ENCODE measurements at regions not wholly inside any gene's neighbourhood (a gene's known extent, or its start where the extent isn't known, plus 50 kb on each side); places are given as distances from the start of the nearest gene placed in this dataset.
A peak's percentile ranks its signal among the peaks of the same experiment; 100 is the strongest.

- no peaks in the 10 kb centered on the region for H3K36me3 ChIP-seq
- peaks cover 11% of the 10 kb centered on the region; the same call in 1 of the 2 replicates for H3K4me1 ChIP-seq
- no peaks in the 10 kb centered on the region for H3K9me3 ChIP-seq (replicated peaks)
- DNase-seq: no peak
- H3K4me3 ChIP-seq: no peak overlapping the region
- H3K27me3 ChIP-seq: no peaks in the 10 kb centered on the region
- no peak overlapping the region for H3K27ac ChIP-seq
Measured at GRCh38 chr6:164401871-164402270, 907.5 kb downstream of the C6orf118 start.

GRCh38 chr6:164398647-164399046 lies 910.8 kb downstream of the C6orf118 start:
- Histone ChIP-seq H3K4me1 (peaks cover 11% of the 10 kb centered on the region; the same call in 1 of the 2 replicates), H3K27me3 (no peaks in the 10 kb centered on the region), H3K9me3 (replicated peaks) (no peaks in the 10 kb centered on the region), H3K27ac (no peak overlapping the region; the same call in 1 of the 2 replicates), H3K36me3 (no peaks in the 10 kb centered on the region), H3K4me3 (no peak overlapping the region)
- no peak for DNase-seq

- Histone ChIP-seq H3K4me1 (peaks cover 11% of the 10 kb centered on the region; the same call in 1 of the 2 replicates), H3K4me3 (no peak overlapping the region), H3K36me3 (no peaks in the 10 kb centered on the region), H3K9me3 (replicated peaks) (no peaks in the 10 kb centered on the region), H3K27ac (no peak overlapping the region), H3K27me3 (no peaks in the 10 kb centered on the region)
- no peak for DNase-seq
Measured at GRCh38 chr6:164396071-164397047, 913.0 kb downstream of the C6orf118 start.

- no peak overlapping the region for H3K27ac ChIP-seq
- H3K27me3 ChIP-seq: no peaks in the 10 kb centered on the region
- no peaks in the 10 kb centered on the region; the same call in 1 of the 2 replicates for H3K36me3 ChIP-seq
- H3K4me1 ChIP-seq: no peaks in the 10 kb centered on the region
- no peak for DNase-seq
- no peak overlapping the region for H3K4me3 ChIP-seq
- no peaks in the 10 kb centered on the region for H3K9me3 ChIP-seq (replicated peaks)
Measured at GRCh38 chr6:164379795-164380194, 929.6 kb downstream of the C6orf118 start.

- no peak for DNase-seq
- Histone ChIP-seq H3K4me3 (no peak overlapping the region), H3K36me3 (no peaks in the 10 kb centered on the region)
Measured at GRCh38 chr6:164378330-164378729, 931.1 kb downstream of the C6orf118 start.

GRCh38 chr6:164377348-164377918 lies 932.0 kb downstream of the C6orf118 start:
- Histone ChIP-seq H3K4me3 (no peak overlapping the region), H3K9me3 (replicated peaks) (no peaks in the 10 kb centered on the region), H3K4me1 (no peaks in the 10 kb centered on the region), H3K27ac (no peak overlapping the region), H3K27me3 (no peaks in the 10 kb centered on the region), H3K36me3 (no peaks in the 10 kb centered on the region)
- no peak for DNase-seq

More at GRCh38 chr6:164378330-164378729, 931.1 kb downstream of the C6orf118 start:
- no peaks in the 10 kb centered on the region for H3K4me1 ChIP-seq
- no peak overlapping the region for H3K27ac ChIP-seq
- H3K27me3 ChIP-seq: no peaks in the 10 kb centered on the region
- no peaks in the 10 kb centered on the region for H3K9me3 ChIP-seq (replicated peaks)

- Histone ChIP-seq H3K4me3 (no peak overlapping the region), H3K9me3 (replicated peaks) (no peaks in the 10 kb centered on the region), H3K27me3 (no peaks in the 10 kb centered on the region), H3K27ac (no peak overlapping the region), H3K4me1 (no peaks in the 10 kb centered on the region), H3K36me3 (no peaks in the 10 kb centered on the region)
- peak; percentile 26 to 32 for DNase-seq
Measured at GRCh38 chr6:164370773-164371172, 938.6 kb downstream of the C6orf118 start.

GRCh38 chr6:164359441-164359840 lies 944.9 kb downstream of the QKI start:
- DNase-seq: no peak
- Histone ChIP-seq H3K4me3 (no peak overlapping the region), H3K27me3 (no peaks in the 10 kb centered on the region), H3K36me3 (no peaks in the 10 kb centered on the region), H3K4me1 (no peaks in the 10 kb centered on the region), H3K27ac (no peak overlapping the region), H3K9me3 (replicated peaks) (no peaks in the 10 kb centered on the region)

GRCh38 chr6:164359036-164359435 lies 944.5 kb downstream of the QKI start:
- no peak overlapping the region for H3K27ac ChIP-seq
- no peak for DNase-seq

GRCh38 chr6:164356814-164357213 lies 942.3 kb downstream of the QKI start:
- no peaks in the 10 kb centered on the region for H3K4me1 ChIP-seq
- H3K27me3 ChIP-seq: no peaks in the 10 kb centered on the region; the same call in 1 of the 2 replicates
- no peaks in the 10 kb centered on the region for H3K9me3 ChIP-seq (replicated peaks)
- no peak overlapping the region for H3K4me3 ChIP-seq
- H3K36me3 ChIP-seq: no peaks in the 10 kb centered on the region
- H3K27ac ChIP-seq: no peak overlapping the region
- DNase-seq: no peak

More at GRCh38 chr6:164359036-164359435, 944.5 kb downstream of the QKI start:
- Histone ChIP-seq H3K4me1 (no peaks in the 10 kb centered on the region), H3K4me3 (no peak overlapping the region), H3K36me3 (no peaks in the 10 kb centered on the region), H3K9me3 (replicated peaks) (no peaks in the 10 kb centered on the region), H3K27me3 (no peaks in the 10 kb centered on the region)

GRCh38 chr6:164347455-164347854 lies 932.9 kb downstream of the QKI start:
- H3K4me3 ChIP-seq: no peak overlapping the region
- H3K9me3 ChIP-seq (replicated peaks): no peaks in the 10 kb centered on the region
- DNase-seq: no peak
- H3K4me1 ChIP-seq: no peaks in the 10 kb centered on the region
- H3K36me3 ChIP-seq: no peaks in the 10 kb centered on the region
- H3K27ac ChIP-seq: no peak overlapping the region
- H3K27me3 ChIP-seq: no peaks in the 10 kb centered on the region; the same call in 1 of the 2 replicates

GRCh38 chr6:164346631-164347030 lies 932.1 kb downstream of the QKI start:
- Histone ChIP-seq H3K36me3 (no peaks in the 10 kb centered on the region), H3K9me3 (replicated peaks) (no peaks in the 10 kb centered on the region)

GRCh38 chr6:164345806-164346496 lies 931.4 kb downstream of the QKI start:
- H3K36me3 ChIP-seq: no peaks in the 10 kb centered on the region
- no peak for DNase-seq
- H3K4me3 ChIP-seq: no peak overlapping the region
- H3K27ac ChIP-seq: no peak overlapping the region
- H3K4me1 ChIP-seq: no peaks in the 10 kb centered on the region
- no peaks in the 10 kb centered on the region for H3K9me3 ChIP-seq (replicated peaks)
- H3K27me3 ChIP-seq: no peaks in the 10 kb centered on the region

More at GRCh38 chr6:164346631-164347030, 932.1 kb downstream of the QKI start:
- Histone ChIP-seq H3K4me3 (no peak overlapping the region), H3K27ac (no peak overlapping the region), H3K4me1 (no peaks in the 10 kb centered on the region), H3K27me3 (no peaks in the 10 kb centered on the region; the same call in 1 of the 2 replicates)
- DNase-seq: peak in 1 of 2 experiments; percentile 9

GRCh38 chr6:164345327-164345726 lies 930.8 kb downstream of the QKI start:
- no peaks in the 10 kb centered on the region for H3K9me3 ChIP-seq (replicated peaks)
- no peaks in the 10 kb centered on the region for H3K36me3 ChIP-seq

More at GRCh38 chr6:164345327-164345726, 930.8 kb downstream of the QKI start:
- DNase-seq: no peak
- H3K4me1 ChIP-seq: no peaks in the 10 kb centered on the region
- no peak overlapping the region for H3K27ac ChIP-seq
- no peak overlapping the region for H3K4me3 ChIP-seq
- no peaks in the 10 kb centered on the region for H3K27me3 ChIP-seq
